SK-N-SH (cell line): ENCODE measurements at regions not wholly inside any gene's neighbourhood (a gene's known extent, or its start where the extent isn't known, plus 50 kb on each side); places are given as distances from the start of the nearest gene placed in this dataset.
"Not testable (repeated sequence)": the region's sequence is repeated elsewhere in the genome, so short reads cannot be mapped to it uniquely, and the experiment has no call there.

ENCODE experiments used
- CTCF ChIA-PET: fragments of 300-600, 350-600 bp; formaldehyde crosslinking; extraction: SDS; loops from one replicate; lab custom pipeline; 2021; lab: Yijun Ruan, JAX
- POLR2A ChIA-PET: fragments of 350-600 bp; sonication (Branson Sonifier 250); formaldehyde crosslinking; extraction: SDS; loops from one replicate; lab custom pipeline; 2020; ENCODE audit warnings: antibody characterized with exemption, inconsistent platforms; lab: Yijun Ruan, JAX
- DNase-seq: peaks from one replicate; pipeline ENCODE4 v3.0.0; 2012
- H2AFZ ChIP-seq: fragments of 200-600 bp; sonication (generic); 2 replicates; pipeline ENCODE4 v1.8.1; 2016; ENCODE audit warnings: antibody characterized with exemption, mild to moderate bottlenecking, low read depth
- H3F3A ChIP-seq: fragments of 200-600 bp; sonication (generic); replicated peaks from 2 replicates; pipeline ENCODE3; 2016; ENCODE audit warnings: antibody characterized with exemption, mild to moderate bottlenecking; ENCODE audit not compliant: insufficient read depth
- H3K27ac ChIP-seq, 2 experiments: fragments of 200-500 bp in 1 of 2; fragments of 200-600 bp in 1 of 2; sonication (Bioruptor generic) in 1 of 2; sonication (generic), shearing (Covaris generic) in 1 of 2; 2 replicates each; pipeline versions ENCODE4 v1.5.1 to v1.6.1; 2014 to 2016; ENCODE audit warnings: low read depth in 2 of 2, inconsistent platforms in 1 of 2, low read length in 1 of 2, mild to moderate bottlenecking in 1 of 2, mixed read lengths in 1 of 2
- H3K27me3 ChIP-seq: fragments of 200-600 bp; sonication (generic), shearing (Covaris generic); 2 replicates; pipeline ENCODE4 v1.6.1; 2016; ENCODE audit warnings: mixed run types; ENCODE audit not compliant: insufficient read depth
- H3K36me3 ChIP-seq, 2 experiments: fragments of 200-500 bp in 1 of 2; fragments of 200-600 bp in 1 of 2; sonication (Bioruptor generic) in 1 of 2; sonication (generic) in 1 of 2; replicated peaks in 1 of 2; 2 replicates each; pipeline versions ENCODE3 to v1.5.1; 2014 to 2016; ENCODE audit warnings: low read length in 1 of 2, mild to moderate bottlenecking in 1 of 2; ENCODE audit not compliant: insufficient read depth in 2 of 2, control insufficient read depth in 1 of 2
- H3K4me1 ChIP-seq, 2 experiments: fragments of 200-500 bp in 1 of 2; fragments of 200-600 bp in 1 of 2; sonication (Bioruptor generic) in 1 of 2; sonication (generic), shearing (Covaris generic) in 1 of 2; 2 replicates each; pipeline versions ENCODE4 v1.5.1 to v1.6.1; 2014 to 2016; ENCODE audit warnings: low read depth in 1 of 2, low read length in 1 of 2, mixed run types in 1 of 2; ENCODE audit not compliant: insufficient read depth in 2 of 2, control insufficient read depth in 1 of 2
- H3K4me2 ChIP-seq: fragments of 200-600 bp; sonication (generic), shearing (Covaris generic); 2 replicates; pipeline ENCODE4 v1.6.1; 2017; ENCODE audit warnings: mixed run types
- H3K4me3 ChIP-seq, 2 experiments: fragments of 200-500 bp in 1 of 2; fragments of 200-600 bp in 1 of 2; sonication (Bioruptor generic) in 1 of 2; sonication (generic), shearing (Covaris generic) in 1 of 2; 2 replicates each; pipeline versions ENCODE4 v1.5.1 to v1.8.1; 2014 to 2016; ENCODE audit warnings: low read depth in 2 of 2, inconsistent platforms in 1 of 2, low read length in 1 of 2, mild to moderate bottlenecking in 1 of 2, mixed read lengths in 1 of 2, moderate library complexity in 1 of 2
- H3K79me2 ChIP-seq: fragments of 200-600 bp; sonication (generic); 2 replicates; pipeline ENCODE4 v1.8.1; 2017; ENCODE audit warnings: mild to moderate bottlenecking; ENCODE audit not compliant: insufficient read depth
- H3K9ac ChIP-seq: fragments of 200-600 bp; sonication (generic); 2 replicates; pipeline ENCODE4 v1.6.1; 2017; ENCODE audit warnings: mixed run types
- H3K9me2 ChIP-seq: fragments of 200-600 bp; sonication (generic); 2 replicates; pipeline ENCODE4 v1.6.1; 2017; ENCODE audit warnings: mixed run types
- H3K9me3 ChIP-seq: fragments of 200-600 bp; sonication (generic); 2 replicates; pipeline ENCODE4 v1.6.1; 2017; ENCODE audit warnings: mixed run types, mild to moderate bottlenecking, moderate library complexity
- H4K20me1 ChIP-seq: fragments of 200-600 bp; sonication (generic); 2 replicates; pipeline ENCODE4 v1.6.1; 2017; ENCODE audit warnings: mild to moderate bottlenecking, mixed run types; ENCODE audit not compliant: insufficient read depth
- CHD2 ChIP-seq: fragments of 150-350 bp; IDR thresholded peaks from 2 replicates; pipeline ENCODE4 v1.6.1; 2018; ENCODE audit warnings: low read length; ENCODE audit not compliant: partially characterized antibody
- ELF1 ChIP-seq: IDR thresholded peaks from 2 replicates; pipeline ENCODE4 v1.4.0; 2012
- EP300 ChIP-seq, 2 experiments: IDR thresholded peaks; 2 replicates each; pipeline versions ENCODE4 v1.4.0 to v1.6.1; 2012; ENCODE audit warnings: borderline replicate concordance in 1 of 2, low read depth in 1 of 2, low read length in 1 of 2
- FOXM1 ChIP-seq: IDR thresholded peaks from 2 replicates; pipeline ENCODE4 v1.4.0; 2012; ENCODE audit warnings: low read depth, mild to moderate bottlenecking
- MEF2A ChIP-seq: IDR thresholded peaks from 2 replicates; pipeline ENCODE4 v1.4.0; 2012; ENCODE audit warnings: low read depth, borderline replicate concordance
- MXI1 ChIP-seq: IDR thresholded peaks from 2 replicates; pipeline ENCODE4 v1.6.1; 2012; ENCODE audit warnings: mild to moderate bottlenecking, low read depth, low read length, improper control_type of control experiment
- POLR2AphosphoS5 ChIP-seq: IDR thresholded peaks from 2 replicates; pipeline ENCODE4 v1.6.1; 2012; ENCODE audit warnings: low read depth, low read length
- RAD21 ChIP-seq: IDR thresholded peaks from 2 replicates; pipeline ENCODE4 v1.6.1; 2012; ENCODE audit warnings: mild to moderate bottlenecking, low read length
- REST ChIP-seq: IDR thresholded peaks from 2 replicates; pipeline ENCODE4 v1.6.1; 2012; ENCODE audit warnings: mild to moderate bottlenecking, low read depth, low read length, moderate library complexity
- RFX5 ChIP-seq: IDR thresholded peaks from 2 replicates; pipeline ENCODE4 v1.6.1; 2012; ENCODE audit warnings: mild to moderate bottlenecking, improper control_type of control experiment, low read length
- SIN3A ChIP-seq: IDR thresholded peaks from 2 replicates; pipeline ENCODE4 v1.6.1; 2012; ENCODE audit warnings: low read depth, mild to moderate bottlenecking, low read length, moderate library complexity, borderline replicate concordance
- TAF1 ChIP-seq: IDR thresholded peaks from 2 replicates; pipeline ENCODE4 v1.6.1; 2012; ENCODE audit warnings: low read depth, mild to moderate bottlenecking, low read length, moderate library complexity, borderline replicate concordance
- TCF12 ChIP-seq: IDR thresholded peaks from 2 replicates; pipeline ENCODE4 v1.4.0; 2012
- USF2 ChIP-seq: fragments of 150-350 bp; IDR thresholded peaks from 2 replicates; pipeline ENCODE4 v1.6.1; 2017; ENCODE audit warnings: antibody characterized with exemption, low read length, low read depth, borderline replicate concordance
- WGBS: methylation state at CpG from one replicate; pipeline ENCODE4 v1.1.6; 2017; ENCODE audit warnings: low lambda C conversion rate; 5-methylcytosine and 5-hydroxymethylcytosine counted together
- TF ChIP-seq, protein P1 (sequence below): IDR thresholded peaks from 2 replicates; pipeline ENCODE4 v1.4.0; 2012; ENCODE audit warnings: low read depth

DNA sequence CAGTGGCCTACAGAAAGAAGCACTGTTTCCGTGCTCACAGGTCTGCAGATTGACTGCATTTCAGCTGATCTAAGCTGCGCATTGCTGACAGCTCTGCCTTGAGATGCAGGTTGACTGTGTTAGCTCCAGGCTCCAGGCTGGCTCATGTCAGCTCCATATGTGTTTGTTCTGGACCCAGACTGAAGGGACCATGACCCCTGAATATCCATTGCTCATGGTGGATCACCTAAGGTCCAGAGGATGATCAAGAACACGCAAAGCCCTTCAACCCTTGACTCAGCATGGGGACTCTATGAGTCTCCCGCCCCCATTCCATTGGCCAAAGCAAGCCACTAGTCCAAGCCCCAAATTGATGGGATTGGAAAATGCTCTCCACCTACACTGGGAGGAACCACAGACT is 239.3 kb upstream of the C16orf82 start:
- H3K79me2 ChIP-seq = no peaks in the 10 kb centered on the region
- H3K9ac ChIP-seq = no peak overlapping the region
- no peaks in the 10 kb centered on the region for H3K4me1 ChIP-seq
- no peak overlapping the region for H2AFZ ChIP-seq
- no peak for TF ChIP-seq RAD21
- TF ChIP-seq ELF1 = no peak
- no peak for TF ChIP-seq SIN3A
- TF ChIP-seq TAF1 = no peak
- TF ChIP-seq MEF2A = no peak
- no peak for TF ChIP-seq FOXM1
- TF ChIP-seq USF2 = no peak
- no peak for TF ChIP-seq REST
- H3F3A ChIP-seq = no peaks in the 10 kb centered on the region
- ChIA-PET POLR2A (no interaction called here), CTCF (no interaction called here)
- H3K4me2 ChIP-seq = no peak overlapping the region
- WGBS = 7% methylated on average over 2 of the region's 4 CpGs
- no peaks in the 10 kb centered on the region for H3K9me3 ChIP-seq
- H3K27ac ChIP-seq = no peak overlapping the region
- DNase-seq = no peak
- H3K9me2 ChIP-seq = no peaks in the 10 kb centered on the region
- no peaks in the 10 kb centered on the region for H4K20me1 ChIP-seq
- H3K27me3 ChIP-seq = no peaks in the 10 kb centered on the region
- no peak overlapping the region for H3K4me3 ChIP-seq
- no peaks in the 10 kb centered on the region for H3K36me3 ChIP-seq

DNA sequence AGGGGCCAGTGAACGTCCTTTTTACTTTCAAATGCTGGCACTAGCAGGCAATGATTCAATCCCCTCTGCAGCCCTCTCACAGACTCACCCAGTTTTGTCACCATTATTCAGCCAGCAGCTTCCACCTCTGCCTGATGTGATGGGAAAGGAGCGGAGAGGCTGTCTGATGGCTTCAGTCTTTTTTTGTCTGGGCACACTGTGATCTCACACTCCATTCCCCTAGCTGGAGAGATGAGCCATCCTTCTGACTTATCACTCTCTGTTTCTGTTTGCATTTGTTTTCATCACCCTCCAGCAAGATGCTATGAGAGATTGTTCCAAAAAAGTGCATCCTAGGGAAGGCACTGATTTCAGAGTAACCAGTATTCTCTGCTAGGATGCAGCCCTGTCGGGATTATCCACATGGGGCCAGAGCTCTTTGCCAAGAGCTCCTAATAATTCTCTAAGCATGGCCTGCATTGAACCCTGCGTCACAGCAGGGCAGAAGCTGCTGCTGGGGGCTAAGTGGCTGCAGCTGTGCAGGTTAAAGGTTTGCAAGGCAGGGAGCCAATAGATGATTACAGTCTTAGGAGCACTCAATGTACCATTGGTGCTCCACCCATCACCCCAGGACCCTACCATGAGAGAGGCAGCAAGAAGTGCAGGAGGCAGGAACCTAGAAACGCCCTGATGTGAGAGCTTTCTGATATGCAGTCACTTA is 236.1 kb upstream of the C16orf82 start:
- CTCF ChIA-PET = interaction anchor here (0.7 kb wide), 1 partner anchor 13 kb away, joined by 3 read pairs; no protein-coding TSS in a partner anchor
- Histone ChIP-seq H3K9me2 (no peaks in the 10 kb centered on the region), H3F3A (no peaks in the 10 kb centered on the region), H3K4me3 (no peak overlapping the region), H3K79me2 (no peaks in the 10 kb centered on the region), H3K27me3 (no peaks in the 10 kb centered on the region), H3K4me2 (no peak overlapping the region), H3K27ac (no peak overlapping the region), H3K9ac (no peak overlapping the region), H3K9me3 (no peaks in the 10 kb centered on the region), H2AFZ (no peak overlapping the region), H3K4me1 (no peaks in the 10 kb centered on the region), H4K20me1 (no peaks in the 10 kb centered on the region), H3K36me3 (no peaks in the 10 kb centered on the region)
- POLR2A ChIA-PET = no interaction called here
- no peak for DNase-seq
- TF ChIP-seq MXI1 (no peak), RFX5 (no peak), TCF12 (no peak), EP300 (IDR thresholded peaks at IDR 0.05; ENCODE audit: borderline replicate concordance in 1 of 2, low read depth in 1 of 2, low read length in 1 of 2) (no peak), POLR2AphosphoS5 (no peak), USF2 (no peak), TAF1 (no peak), CHD2 (no peak), RAD21 (no peak)
- TF ChIP-seq, protein P1, sequence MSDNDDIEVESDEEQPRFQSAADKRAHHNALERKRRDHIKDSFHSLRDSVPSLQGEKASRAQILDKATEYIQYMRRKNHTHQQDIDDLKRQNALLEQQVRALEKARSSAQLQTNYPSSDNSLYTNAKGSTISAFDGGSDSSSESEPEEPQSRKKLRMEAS = no peak
- 3% methylated on average over 5 of the region's 5 CpGs for WGBS

GRCh38 chr16:26836114-26836513 is 230.6 kb upstream of the C16orf82 start:
- H3K27ac ChIP-seq, POLR2A ChIA-PET, H3K79me2 ChIP-seq, H3K9ac ChIP-seq, H3K4me3 ChIP-seq, H2AFZ ChIP-seq, DNase-seq, H3F3A ChIP-seq, H3K36me3 ChIP-seq, H3K9me3 ChIP-seq, CTCF ChIA-PET, H3K27me3 ChIP-seq, H3K4me2 ChIP-seq, H3K4me1 ChIP-seq, H4K20me1 ChIP-seq, H3K9me2 ChIP-seq: not testable (repeated sequence)
- WGBS = no CpG with 5 or more reads among the region's 31 CpGs
